Heart left ventricle (tissue), 13 donors: ENCODE measurements at regions not wholly inside any gene's neighbourhood (a gene's known extent, or its start where the extent isn't known, plus 50 kb on each side); places are given as distances from the start of the nearest gene placed in this dataset.

Experiments used
- CTCF ChIP-seq, 12 donors: fragments of 200-600 bp; sonication (generic) in 4 of 12; IDR thresholded peaks; one replicate each; pipeline versions ENCODE4 v1.5.0 to v1.8.0; 2018 to 2022; ENCODE audit warnings: antibody characterized with exemption in 12 of 12, mild to moderate bottlenecking in 5 of 12
- POLR2A ChIP-seq, 2 donors: fragments of 450-650 bp; IDR thresholded peaks; one replicate each; pipeline ENCODE4 v1.6.1; 2017; ENCODE audit warnings: antibody characterized with exemption in 2 of 2, mild to moderate bottlenecking in 2 of 2, moderate library complexity in 2 of 2
- donor health status: ischemic (EF 13 %, LVEDD 7.1; RV severe dilation, severe dysfunction).
- donor health status: DM: no; HTN: yes; CAD: no.
- donor health status: DM: no; HTN: no; CAD: no.
- donor health status: ischemic (EF 25% LVEDD 6.9; RV normal size, moderate dysfunction).
- donor health status: ischemic (EF 25% LVEDD 5.7; RV mildly dilated, moderate dysfunction).
- donor health status: ischemic (EF 35%, LVEDD 5.7; RV mildly dilated, moderate dysfunction).
- donor health status: nonischemic (EF 11% LVEDD 7.7; RV severe dilation, severe dysfunction).
- donor health status: DM: yes; HTN: yes; CAD: no.
- donor health status: PGD.
- donor health status: ischemic (EF 29% LVEDD 5.4; RV normal size, mild dysfunction).
- donor health status: nonischemic (EF 23%, LVEDD 6.1; RV moderate dilation, normal function).

GRCh38 chr7:130825819-130826218, 91.8 kb upstream of the KLF14 start:
- TF ChIP-seq CTCF (IDR thresholded peaks at IDR 0.05) (no peak), POLR2A (IDR thresholded peaks at IDR 0.05) (no peak)
